WTC11 (cell line): ENCODE measurements at regions not wholly inside any gene's neighbourhood (a gene's known extent, or its start where the extent isn't known, plus 50 kb on each side); places are given as distances from the start of the nearest gene placed in this dataset.
"Not testable (repeated sequence)": the region's sequence is repeated elsewhere in the genome, so short reads cannot be mapped to it uniquely, and the experiment has no call there.

Experiments
- ATF1 ChIP-seq: sonication (generic); formaldehyde crosslinking; IDR thresholded peaks from 2 replicates; pipeline ENCODE4 v1.8.1; 2023; ENCODE audit warnings: mild to moderate bottlenecking, moderate library complexity, missing genetic modification reagents
- ESRRA ChIP-seq: sonication (generic); formaldehyde crosslinking; IDR thresholded peaks from 2 replicates; pipeline ENCODE4 v1.8.1; 2022; ENCODE audit warnings: mild to moderate bottlenecking, missing genetic modification reagents, borderline replicate concordance
- JUN ChIP-seq: sonication (generic); formaldehyde crosslinking; IDR thresholded peaks from 2 replicates; pipeline ENCODE4 v1.8.0; 2023; ENCODE audit warnings: mild to moderate bottlenecking, missing genetic modification reagents
- MXD4 ChIP-seq: fragments of 250-450 bp; sonication (Bioruptor Pico); IDR thresholded peaks from 2 replicates; pipeline ENCODE4 v1.8.0; 2021; ENCODE audit warnings: mild to moderate bottlenecking, moderate library complexity, borderline replicate concordance
- ZNF396 ChIP-seq: fragments of 250-450 bp; sonication (Bioruptor Pico); IDR thresholded peaks from 2 replicates; pipeline ENCODE4 v1.8.0; 2021; ENCODE audit warnings: mild to moderate bottlenecking, moderate library complexity, borderline replicate concordance
- TF ChIP-seq, protein P1 (sequence below): sonication (generic); formaldehyde crosslinking; IDR thresholded peaks from 2 replicates; pipeline ENCODE4 v1.8.1; 2022; ENCODE audit warnings: low read depth, missing genetic modification reagents, borderline replicate concordance
- TF ChIP-seq, protein P2 (sequence below): fragments of 200-600 bp; IDR thresholded peaks from 2 replicates; pipeline ENCODE4 v1.8.0; 2022; ENCODE audit warnings: antibody characterized with exemption
- TF ChIP-seq, protein P3 (sequence below): sonication (generic); formaldehyde crosslinking; IDR thresholded peaks from 2 replicates; pipeline ENCODE4 v1.8.0; 2022; ENCODE audit warnings: mild to moderate bottlenecking, missing genetic modification reagents
- TF ChIP-seq, protein P4 (sequence below): sonication (generic); formaldehyde crosslinking; conservative IDR thresholded peaks from 2 replicates; pipeline ENCODE4 v1.8.1; 2023; ENCODE audit warnings: mild to moderate bottlenecking, low read depth, missing genetic modification reagents, moderate library complexity
- TF ChIP-seq, protein P5 (sequence below): sonication (generic); formaldehyde crosslinking; conservative IDR thresholded peaks from 2 replicates; pipeline ENCODE4 v1.8.1; 2022; ENCODE audit warnings: mild to moderate bottlenecking, missing genetic modification reagents
- TF ChIP-seq, protein P6 (sequence below): sonication (generic); formaldehyde crosslinking; IDR thresholded peaks from 2 replicates; pipeline ENCODE4 v1.8.1; 2022; ENCODE audit warnings: mild to moderate bottlenecking, missing genetic modification reagents, moderate library complexity, borderline replicate concordance
- TF ChIP-seq, protein P7 (sequence below): sonication (generic); formaldehyde crosslinking; IDR thresholded peaks from 2 replicates; pipeline ENCODE4 v1.8.1; 2023; ENCODE audit warnings: mild to moderate bottlenecking, moderate library complexity, missing genetic modification reagents

DNA sequence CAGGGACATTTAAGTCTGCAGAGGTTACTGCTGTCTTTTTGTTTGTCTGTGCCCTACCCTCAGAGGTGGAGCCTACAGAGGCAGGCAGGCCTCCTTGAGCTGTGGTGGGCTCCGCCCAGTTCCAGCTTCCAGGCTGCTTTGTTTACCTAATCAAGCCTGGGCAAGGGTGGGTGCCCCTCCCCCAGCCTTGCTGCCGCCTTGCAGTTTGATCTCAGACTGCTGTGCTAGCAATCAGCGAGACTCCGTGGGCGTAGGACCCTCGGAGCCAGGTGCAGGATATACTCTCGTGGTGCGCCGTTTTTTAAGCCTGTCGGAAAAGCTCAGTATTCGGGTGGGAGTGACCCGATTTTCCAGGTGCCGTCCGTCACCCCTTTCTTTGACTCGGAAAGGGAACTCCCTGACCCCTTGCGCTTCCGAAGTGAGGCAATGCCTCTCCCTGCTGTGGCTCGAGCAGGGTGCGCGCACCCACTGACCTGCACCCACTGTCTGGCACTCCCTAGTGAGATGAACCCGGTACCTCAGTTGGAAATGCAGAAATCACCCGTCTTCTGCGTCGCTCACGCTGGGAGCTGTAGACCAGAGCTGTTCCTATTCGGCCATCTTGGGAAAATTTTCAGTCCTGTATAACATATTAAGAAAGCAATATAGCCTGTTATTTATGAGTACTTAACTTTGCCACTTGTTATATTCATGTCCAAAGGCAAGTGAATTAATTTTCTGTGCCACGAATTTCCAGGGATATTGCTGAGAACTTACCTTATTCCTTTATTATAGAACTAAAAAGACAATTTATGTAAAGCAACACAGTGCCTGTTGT is 485.1 kb upstream of the GRIN3A start:
- not testable (repeated sequence) for TF ChIP-seq JUN; ESRRA; ZNF396; MXD4 (CRISPR knock-in tag); ATF1 (CRISPR knock-in tag)
- TF ChIP-seq, protein P1, sequence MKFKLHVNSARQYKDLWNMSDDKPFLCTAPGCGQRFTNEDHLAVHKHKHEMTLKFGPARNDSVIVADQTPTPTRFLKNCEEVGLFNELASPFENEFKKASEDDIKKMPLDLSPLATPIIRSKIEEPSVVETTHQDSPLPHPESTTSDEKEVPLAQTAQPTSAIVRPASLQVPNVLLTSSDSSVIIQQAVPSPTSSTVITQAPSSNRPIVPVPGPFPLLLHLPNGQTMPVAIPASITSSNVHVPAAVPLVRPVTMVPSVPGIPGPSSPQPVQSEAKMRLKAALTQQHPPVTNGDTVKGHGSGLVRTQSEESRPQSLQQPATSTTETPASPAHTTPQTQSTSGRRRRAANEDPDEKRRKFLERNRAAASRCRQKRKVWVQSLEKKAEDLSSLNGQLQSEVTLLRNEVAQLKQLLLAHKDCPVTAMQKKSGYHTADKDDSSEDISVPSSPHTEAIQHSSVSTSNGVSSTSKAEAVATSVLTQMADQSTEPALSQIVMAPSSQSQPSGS (CRISPR knock-in tag), result not testable (repeated sequence)
- TF ChIP-seq, protein P2, sequence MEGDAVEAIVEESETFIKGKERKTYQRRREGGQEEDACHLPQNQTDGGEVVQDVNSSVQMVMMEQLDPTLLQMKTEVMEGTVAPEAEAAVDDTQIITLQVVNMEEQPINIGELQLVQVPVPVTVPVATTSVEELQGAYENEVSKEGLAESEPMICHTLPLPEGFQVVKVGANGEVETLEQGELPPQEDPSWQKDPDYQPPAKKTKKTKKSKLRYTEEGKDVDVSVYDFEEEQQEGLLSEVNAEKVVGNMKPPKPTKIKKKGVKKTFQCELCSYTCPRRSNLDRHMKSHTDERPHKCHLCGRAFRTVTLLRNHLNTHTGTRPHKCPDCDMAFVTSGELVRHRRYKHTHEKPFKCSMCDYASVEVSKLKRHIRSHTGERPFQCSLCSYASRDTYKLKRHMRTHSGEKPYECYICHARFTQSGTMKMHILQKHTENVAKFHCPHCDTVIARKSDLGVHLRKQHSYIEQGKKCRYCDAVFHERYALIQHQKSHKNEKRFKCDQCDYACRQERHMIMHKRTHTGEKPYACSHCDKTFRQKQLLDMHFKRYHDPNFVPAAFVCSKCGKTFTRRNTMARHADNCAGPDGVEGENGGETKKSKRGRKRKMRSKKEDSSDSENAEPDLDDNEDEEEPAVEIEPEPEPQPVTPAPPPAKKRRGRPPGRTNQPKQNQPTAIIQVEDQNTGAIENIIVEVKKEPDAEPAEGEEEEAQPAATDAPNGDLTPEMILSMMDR, result not testable (repeated sequence)
- TF ChIP-seq, protein P3, sequence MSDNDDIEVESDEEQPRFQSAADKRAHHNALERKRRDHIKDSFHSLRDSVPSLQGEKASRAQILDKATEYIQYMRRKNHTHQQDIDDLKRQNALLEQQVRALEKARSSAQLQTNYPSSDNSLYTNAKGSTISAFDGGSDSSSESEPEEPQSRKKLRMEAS (CRISPR knock-in tag), result not testable (repeated sequence)
- TF ChIP-seq, protein P4, sequence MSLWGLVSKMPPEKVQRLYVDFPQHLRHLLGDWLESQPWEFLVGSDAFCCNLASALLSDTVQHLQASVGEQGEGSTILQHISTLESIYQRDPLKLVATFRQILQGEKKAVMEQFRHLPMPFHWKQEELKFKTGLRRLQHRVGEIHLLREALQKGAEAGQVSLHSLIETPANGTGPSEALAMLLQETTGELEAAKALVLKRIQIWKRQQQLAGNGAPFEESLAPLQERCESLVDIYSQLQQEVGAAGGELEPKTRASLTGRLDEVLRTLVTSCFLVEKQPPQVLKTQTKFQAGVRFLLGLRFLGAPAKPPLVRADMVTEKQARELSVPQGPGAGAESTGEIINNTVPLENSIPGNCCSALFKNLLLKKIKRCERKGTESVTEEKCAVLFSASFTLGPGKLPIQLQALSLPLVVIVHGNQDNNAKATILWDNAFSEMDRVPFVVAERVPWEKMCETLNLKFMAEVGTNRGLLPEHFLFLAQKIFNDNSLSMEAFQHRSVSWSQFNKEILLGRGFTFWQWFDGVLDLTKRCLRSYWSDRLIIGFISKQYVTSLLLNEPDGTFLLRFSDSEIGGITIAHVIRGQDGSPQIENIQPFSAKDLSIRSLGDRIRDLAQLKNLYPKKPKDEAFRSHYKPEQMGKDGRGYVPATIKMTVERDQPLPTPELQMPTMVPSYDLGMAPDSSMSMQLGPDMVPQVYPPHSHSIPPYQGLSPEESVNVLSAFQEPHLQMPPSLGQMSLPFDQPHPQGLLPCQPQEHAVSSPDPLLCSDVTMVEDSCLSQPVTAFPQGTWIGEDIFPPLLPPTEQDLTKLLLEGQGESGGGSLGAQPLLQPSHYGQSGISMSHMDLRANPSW (CRISPR knock-in tag), result not testable (repeated sequence)
- TF ChIP-seq, protein P5, sequence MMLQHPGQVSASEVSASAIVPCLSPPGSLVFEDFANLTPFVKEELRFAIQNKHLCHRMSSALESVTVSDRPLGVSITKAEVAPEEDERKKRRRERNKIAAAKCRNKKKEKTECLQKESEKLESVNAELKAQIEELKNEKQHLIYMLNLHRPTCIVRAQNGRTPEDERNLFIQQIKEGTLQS, result not testable (repeated sequence)
- TF ChIP-seq, protein P6, sequence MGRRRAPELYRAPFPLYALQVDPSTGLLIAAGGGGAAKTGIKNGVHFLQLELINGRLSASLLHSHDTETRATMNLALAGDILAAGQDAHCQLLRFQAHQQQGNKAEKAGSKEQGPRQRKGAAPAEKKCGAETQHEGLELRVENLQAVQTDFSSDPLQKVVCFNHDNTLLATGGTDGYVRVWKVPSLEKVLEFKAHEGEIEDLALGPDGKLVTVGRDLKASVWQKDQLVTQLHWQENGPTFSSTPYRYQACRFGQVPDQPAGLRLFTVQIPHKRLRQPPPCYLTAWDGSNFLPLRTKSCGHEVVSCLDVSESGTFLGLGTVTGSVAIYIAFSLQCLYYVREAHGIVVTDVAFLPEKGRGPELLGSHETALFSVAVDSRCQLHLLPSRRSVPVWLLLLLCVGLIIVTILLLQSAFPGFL (CRISPR knock-in tag), result not testable (repeated sequence)
- TF ChIP-seq, protein P7, sequence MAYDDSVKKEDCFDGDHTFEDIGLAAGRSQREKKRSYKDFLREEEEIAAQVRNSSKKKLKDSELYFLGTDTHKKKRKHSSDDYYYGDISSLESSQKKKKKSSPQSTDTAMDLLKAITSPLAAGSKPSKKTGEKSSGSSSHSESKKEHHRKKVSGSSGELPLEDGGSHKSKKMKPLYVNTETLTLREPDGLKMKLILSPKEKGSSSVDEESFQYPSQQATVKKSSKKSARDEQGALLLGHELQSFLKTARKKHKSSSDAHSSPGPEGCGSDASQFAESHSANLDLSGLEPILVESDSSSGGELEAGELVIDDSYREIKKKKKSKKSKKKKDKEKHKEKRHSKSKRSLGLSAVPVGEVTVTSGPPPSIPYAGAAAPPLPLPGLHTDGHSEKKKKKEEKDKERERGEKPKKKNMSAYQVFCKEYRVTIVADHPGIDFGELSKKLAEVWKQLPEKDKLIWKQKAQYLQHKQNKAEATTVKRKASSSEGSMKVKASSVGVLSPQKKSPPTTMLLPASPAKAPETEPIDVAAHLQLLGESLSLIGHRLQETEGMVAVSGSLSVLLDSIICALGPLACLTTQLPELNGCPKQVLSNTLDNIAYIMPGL, result not testable (repeated sequence)
